ENCODE measurements at regions not wholly inside any gene's neighbourhood (a gene's known extent, or its start where the extent isn't known, plus 50 kb on each side); places are given as distances from the start of the nearest gene placed in this dataset.

- no peaks in the 10 kb centered on the region for H3K9me2 ChIP-seq (ENCODE audit: insufficient read depth)
- H2AFZ ChIP-seq: no peak overlapping the region
- TF ChIP-seq POLR2AphosphoS5 (IDR thresholded peaks at IDR 0.05; ENCODE audit: low read depth): no peak
- H3K4me1 Mint-ChIP-seq: no peaks in the 10 kb centered on the region
- H3K79me2 ChIP-seq (replicated peaks; ENCODE audit: insufficient read depth): no peaks in the 10 kb centered on the region
- no peak overlapping the region for H3K4me3 ChIP-seq
- no peak for ATAC-seq
- H3K36me3 ChIP-seq (ENCODE audit: insufficient read depth): no peaks in the 10 kb centered on the region
- no peak for DNase-seq (ENCODE audit: low spot score)
- H3K4me1 ChIP-seq (ENCODE audit: insufficient read depth): no peaks in the 10 kb centered on the region
- H3K9me3 Mint-ChIP-seq: no peaks in the 10 kb centered on the region
- H3K27ac Mint-ChIP-seq: no peak overlapping the region
- H3K27me3 ChIP-seq (ENCODE audit: insufficient read depth): no peaks in the 10 kb centered on the region
- no peaks in the 10 kb centered on the region for H4K20me1 ChIP-seq (replicated peaks; ENCODE audit: insufficient read depth)
- H3F3A ChIP-seq (replicated peaks; ENCODE audit: low read depth): no peaks in the 10 kb centered on the region
- no peak overlapping the region for H3K4me2 ChIP-seq
- no peak overlapping the region for H3K4me3 Mint-ChIP-seq
- no peaks in the 10 kb centered on the region for H3K27me3 Mint-ChIP-seq (ENCODE audit: insufficient read depth, low read depth, poor library complexity)
- H3K27ac ChIP-seq (ENCODE audit: low read depth): no peak overlapping the region
- no peaks in the 10 kb centered on the region for H3K36me3 Mint-ChIP-seq (ENCODE audit: low read depth)
These were observed 756.0 kb upstream of the LRATD1 start for GRCh38 chr2:13876491-13877037.

- no peak overlapping the region for H3K27ac Mint-ChIP-seq
- TF ChIP-seq EZH2 (IDR thresholded peaks at IDR 0.05; ENCODE audit: low read depth, unreplicated experiment) (no peak), STAT1 (IDR thresholded peaks at IDR 0.05; ENCODE audit: unreplicated experiment) (no peak), ETS1 (IDR thresholded peaks at IDR 0.05) (no peak), REST (IDR thresholded peaks at IDR 0.05; ENCODE audit: unreplicated experiment) (no peak), JUNB (IDR thresholded peaks at IDR 0.05; ENCODE audit: unreplicated experiment) (no peak), ZNF331 (CRISPR knock-in tag; IDR thresholded peaks at IDR 0.05; ENCODE audit: low read depth) (no peak), NANOG (IDR thresholded peaks at IDR 0.05; ENCODE audit: borderline replicate concordance) (no peak), CTCF (conservative IDR thresholded peaks at IDR 0.05; ENCODE audit: low read depth in 2 of 2) (no peak), EZH2phosphoT487 (IDR thresholded peaks at IDR 0.05; ENCODE audit: unreplicated experiment) (no peak), POLR2AphosphoS5 (IDR thresholded peaks at IDR 0.05; ENCODE audit: low read depth) (no peak), ZNF114 (CRISPR knock-in tag; IDR thresholded peaks at IDR 0.05) (no peak), CREB1 (CRISPR knock-in tag; IDR thresholded peaks at IDR 0.05; ENCODE audit: low read depth) (no peak)
These were observed 754.9 kb upstream of the LRATD1 start for GRCh38 chr2:13877571-13877970.

More at GRCh38 chr2:13877571-13877970, 754.9 kb upstream of the LRATD1 start:
- no peaks in the 10 kb centered on the region for H3F3A ChIP-seq (replicated peaks; ENCODE audit: low read depth)
- H3K4me3 Mint-ChIP-seq: no peak overlapping the region
- no peak for DNase-seq (ENCODE audit: low spot score)
- H3K27me3 Mint-ChIP-seq (ENCODE audit: insufficient read depth, low read depth, poor library complexity): no peaks in the 10 kb centered on the region
- H3K27ac ChIP-seq (ENCODE audit: low read depth): no peak overlapping the region
- no peaks in the 10 kb centered on the region for H3K4me1 ChIP-seq (ENCODE audit: insufficient read depth)
- no peaks in the 10 kb centered on the region for H3K9me2 ChIP-seq (ENCODE audit: insufficient read depth)
- H3K27me3 ChIP-seq (ENCODE audit: insufficient read depth): no peaks in the 10 kb centered on the region
- H3K36me3 Mint-ChIP-seq (ENCODE audit: low read depth): no peaks in the 10 kb centered on the region
- no peak overlapping the region for H3K4me2 ChIP-seq
- no peak overlapping the region for H2AFZ ChIP-seq
- no peak for ATAC-seq
- no peaks in the 10 kb centered on the region for H3K36me3 ChIP-seq (ENCODE audit: insufficient read depth)
- H3K4me3 ChIP-seq: no peak overlapping the region
- no peaks in the 10 kb centered on the region for H3K9me3 Mint-ChIP-seq
- H3K79me2 ChIP-seq (replicated peaks; ENCODE audit: insufficient read depth): no peaks in the 10 kb centered on the region
- H3K4me1 Mint-ChIP-seq: no peaks in the 10 kb centered on the region
- no peaks in the 10 kb centered on the region for H4K20me1 ChIP-seq (replicated peaks; ENCODE audit: insufficient read depth)
